ENCODE measurements at regions not wholly inside any gene's neighbourhood (a gene's known extent, or its start where the extent isn't known, plus 50 kb on each side); places are given as distances from the start of the nearest gene placed in this dataset.

GRCh38 chr5:91898019-91898418 is 514.9 kb upstream of the ARRDC3 start:
- ATAC-seq, result no peak
- no peaks in the 10 kb centered on the region for H3K27me3 ChIP-seq (replicated peaks in 1 of 2; ENCODE audit: control insufficient read depth in 2 of 2, insufficient read depth in 2 of 2, low read length in 1 of 2)
- no peak for DNase-seq (ENCODE audit: low read depth, low spot score)
- no peak for TF ChIP-seq NR2C1 (IDR thresholded peaks at IDR 0.05)
- TF ChIP-seq, protein P1, sequence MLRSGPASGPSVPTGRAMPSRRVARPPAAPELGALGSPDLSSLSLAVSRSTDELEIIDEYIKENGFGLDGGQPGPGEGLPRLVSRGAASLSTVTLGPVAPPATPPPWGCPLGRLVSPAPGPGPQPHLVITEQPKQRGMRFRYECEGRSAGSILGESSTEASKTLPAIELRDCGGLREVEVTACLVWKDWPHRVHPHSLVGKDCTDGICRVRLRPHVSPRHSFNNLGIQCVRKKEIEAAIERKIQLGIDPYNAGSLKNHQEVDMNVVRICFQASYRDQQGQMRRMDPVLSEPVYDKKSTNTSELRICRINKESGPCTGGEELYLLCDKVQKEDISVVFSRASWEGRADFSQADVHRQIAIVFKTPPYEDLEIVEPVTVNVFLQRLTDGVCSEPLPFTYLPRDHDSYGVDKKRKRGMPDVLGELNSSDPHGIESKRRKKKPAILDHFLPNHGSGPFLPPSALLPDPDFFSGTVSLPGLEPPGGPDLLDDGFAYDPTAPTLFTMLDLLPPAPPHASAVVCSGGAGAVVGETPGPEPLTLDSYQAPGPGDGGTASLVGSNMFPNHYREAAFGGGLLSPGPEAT (IDR thresholded peaks at IDR 0.05; ENCODE audit: low read depth), result no peak
- no peak for TF ChIP-seq TCF3 (IDR thresholded peaks at IDR 0.05; ENCODE audit: borderline replicate concordance, insufficient read depth, low read depth, low read length)
- TF ChIP-seq, protein P2, sequence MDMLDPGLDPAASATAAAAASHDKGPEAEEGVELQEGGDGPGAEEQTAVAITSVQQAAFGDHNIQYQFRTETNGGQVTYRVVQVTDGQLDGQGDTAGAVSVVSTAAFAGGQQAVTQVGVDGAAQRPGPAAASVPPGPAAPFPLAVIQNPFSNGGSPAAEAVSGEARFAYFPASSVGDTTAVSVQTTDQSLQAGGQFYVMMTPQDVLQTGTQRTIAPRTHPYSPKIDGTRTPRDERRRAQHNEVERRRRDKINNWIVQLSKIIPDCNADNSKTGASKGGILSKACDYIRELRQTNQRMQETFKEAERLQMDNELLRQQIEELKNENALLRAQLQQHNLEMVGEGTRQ (IDR thresholded peaks at IDR 0.05; ENCODE audit: borderline replicate concordance, low read depth, low read length), result no peak
- no peak for TF ChIP-seq ZNF687 (IDR thresholded peaks at IDR 0.05)
- TF ChIP-seq ZBTB11 (CRISPR knock-in tag; IDR thresholded peaks at IDR 0.05), result no peak
- ChIA-PET SMC1A (ENCODE audit: uncharacterized antibody, unreplicated experiment) (no interaction called here), POLR2A (no interaction called here), RAD21 (ENCODE audit: unreplicated experiment) (no interaction called here), CTCF (no interaction called here)
- no peak overlapping the region for H3K27ac ChIP-seq (ENCODE audit: control insufficient read depth, insufficient read depth)
- intact Hi-C loops (cut with micrococcal nuclease; ENCODE audit: unreplicated experiment), result no loop called here
- no peak overlapping the region for H3K4me3 ChIP-seq
- no peak overlapping the region for H2AFZ ChIP-seq (ENCODE audit: control insufficient read depth, low read depth, low read length)
- no peaks in the 10 kb centered on the region for H3K4me1 ChIP-seq (ENCODE audit: control insufficient read depth, insufficient read depth, low read length)
- BruUV-seq (replicated peaks), result no TSS peak
- H3K9ac ChIP-seq (ENCODE audit: control insufficient read depth, insufficient read depth, low read length), result no peak overlapping the region
- no peaks in the 10 kb centered on the region for H3K36me3 ChIP-seq (ENCODE audit: control insufficient read depth in 2 of 2, insufficient read depth in 2 of 2, low read length in 1 of 2)
- in situ Hi-C loops (cut with MboI), result no loop called here
- H3K9me3 ChIP-seq (replicated peaks; ENCODE audit: control insufficient read depth, insufficient read depth, low read length), result no peaks in the 10 kb centered on the region
- no peak for FAIRE-seq
- WGBS (ENCODE audit: insufficient coverage, insufficient replicate concordance, low lambda C conversion rate, missing lambda C conversion rate), result 16% methylated on average over 6 of the region's 6 CpGs
- H3K79me2 ChIP-seq (ENCODE audit: control insufficient read depth, insufficient read depth, low read length), result no peaks in the 10 kb centered on the region
- no peak overlapping the region for H3K4me2 ChIP-seq (ENCODE audit: control insufficient read depth, insufficient read depth)
- no peaks in the 10 kb centered on the region for H4K20me1 ChIP-seq (ENCODE audit: control insufficient read depth, insufficient read depth)

Measured in GM12878 (cell line).